Lower leg skin (tissue), 4 donors: ENCODE measurements at regions not wholly inside any gene's neighbourhood (a gene's known extent, or its start where the extent isn't known, plus 50 kb on each side); places are given as distances from the start of the nearest gene placed in this dataset.

Experiments
- DNase-seq, 2 donors: peaks; one replicate each; pipeline ENCODE4 v3.0.0-alpha.2; 2019; ENCODE audit warnings: low spot score in 2 of 2
- H3K4me3 ChIP-seq: fragments of 200-600 bp; sonication (generic); 2 replicates; pipeline ENCODE4 v1.5.1; 2017; ENCODE audit warnings: mild to moderate bottlenecking, low read depth; ENCODE audit not compliant: poor library complexity, severe bottlenecking
- POLR2A ChIP-seq, 2 donors: fragments of 450-650 bp; IDR thresholded peaks; one replicate each; pipeline ENCODE4 v1.6.1; 2016 to 2017; ENCODE audit warnings: antibody characterized with exemption in 2 of 2, mild to moderate bottlenecking in 1 of 2, moderate library complexity in 1 of 2
- WGBS, 2 donors: methylation state at CpG; one replicate each; pipeline ENCODE4 v1.1.5; 2018; 5-methylcytosine and 5-hydroxymethylcytosine counted together
- intact Hi-C: fragments of 100-400 bp; cut with DNase I; formaldehyde crosslinking; loops from one replicate; pipeline ENCODE4 v1.15.0; 2023; ENCODE audit warnings: low total_unique reads
- TF ChIP-seq, protein P1 (sequence below), 3 donors: fragments of 450-650 bp; IDR thresholded peaks; one replicate each; pipeline ENCODE4 v1.5.1; 2016; ENCODE audit warnings: antibody characterized with exemption in 3 of 3, mild to moderate bottlenecking in 3 of 3, moderate library complexity in 2 of 3

DNA sequence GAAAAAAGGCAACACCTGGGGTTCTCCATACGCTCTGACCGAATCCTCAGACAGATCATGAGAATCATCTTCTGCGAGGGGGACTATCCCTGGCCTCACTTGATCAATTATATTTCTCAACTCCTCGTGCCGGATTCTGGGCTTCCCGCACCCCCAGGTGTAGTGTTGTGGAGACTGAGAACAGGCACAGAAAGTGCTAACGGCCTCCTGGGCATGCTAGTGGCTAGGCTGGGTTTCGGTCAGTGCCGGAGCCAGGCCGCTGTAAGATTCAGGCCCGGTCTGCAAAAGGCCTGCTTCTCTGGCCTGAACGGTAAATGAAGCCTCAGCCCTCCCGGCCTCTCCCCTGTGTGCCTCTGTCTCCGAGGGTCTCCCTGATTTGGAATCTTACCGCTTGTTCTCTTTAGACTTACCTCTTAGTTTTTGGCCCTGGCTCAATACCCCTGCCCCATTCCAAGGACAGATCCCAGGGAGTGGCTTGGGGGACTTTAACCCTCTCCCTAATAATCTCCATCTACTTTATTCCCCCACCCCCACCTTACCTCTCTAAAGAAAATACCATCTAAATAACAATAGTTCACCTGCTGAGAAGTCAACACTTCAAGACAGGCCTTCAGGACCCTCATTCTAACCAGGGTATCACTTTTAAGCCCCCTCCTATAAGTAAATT, 79.0 kb upstream of the MEDAG start:
- intact Hi-C loops, result no loop called here
- TF ChIP-seq, protein P1, sequence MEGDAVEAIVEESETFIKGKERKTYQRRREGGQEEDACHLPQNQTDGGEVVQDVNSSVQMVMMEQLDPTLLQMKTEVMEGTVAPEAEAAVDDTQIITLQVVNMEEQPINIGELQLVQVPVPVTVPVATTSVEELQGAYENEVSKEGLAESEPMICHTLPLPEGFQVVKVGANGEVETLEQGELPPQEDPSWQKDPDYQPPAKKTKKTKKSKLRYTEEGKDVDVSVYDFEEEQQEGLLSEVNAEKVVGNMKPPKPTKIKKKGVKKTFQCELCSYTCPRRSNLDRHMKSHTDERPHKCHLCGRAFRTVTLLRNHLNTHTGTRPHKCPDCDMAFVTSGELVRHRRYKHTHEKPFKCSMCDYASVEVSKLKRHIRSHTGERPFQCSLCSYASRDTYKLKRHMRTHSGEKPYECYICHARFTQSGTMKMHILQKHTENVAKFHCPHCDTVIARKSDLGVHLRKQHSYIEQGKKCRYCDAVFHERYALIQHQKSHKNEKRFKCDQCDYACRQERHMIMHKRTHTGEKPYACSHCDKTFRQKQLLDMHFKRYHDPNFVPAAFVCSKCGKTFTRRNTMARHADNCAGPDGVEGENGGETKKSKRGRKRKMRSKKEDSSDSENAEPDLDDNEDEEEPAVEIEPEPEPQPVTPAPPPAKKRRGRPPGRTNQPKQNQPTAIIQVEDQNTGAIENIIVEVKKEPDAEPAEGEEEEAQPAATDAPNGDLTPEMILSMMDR (IDR thresholded peaks at IDR 0.05), result no peak
- TF ChIP-seq POLR2A (IDR thresholded peaks at IDR 0.05), result no peak
- 88 to 98% methylated on average over 15 of the region's 15 CpGs for WGBS, 2 donors
- DNase-seq, result peak in 1 of 2 donors; percentile 74
- H3K4me3 ChIP-seq, result no peak overlapping the region

DNA sequence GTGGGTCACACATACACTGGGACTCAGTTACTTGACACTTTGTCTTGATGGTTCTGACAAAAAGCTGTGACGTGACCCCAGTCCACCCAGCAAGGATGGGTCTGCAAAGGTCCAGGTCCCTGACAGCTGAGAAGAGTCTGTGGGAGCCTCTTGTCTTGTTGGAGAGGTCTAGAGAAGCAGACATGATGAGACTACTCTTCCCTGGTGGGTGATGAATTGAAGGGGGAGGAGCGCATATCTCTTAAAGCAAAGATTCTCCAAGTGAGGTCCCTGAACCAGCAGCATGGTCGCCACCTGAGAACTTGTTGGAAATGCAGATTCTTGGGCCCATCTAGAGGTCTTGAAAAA, 78.5 kb upstream of the MEDAG start:
- peak in 1 of 2 donors; percentile 69 for DNase-seq
- TF ChIP-seq POLR2A (IDR thresholded peaks at IDR 0.05), result no peak
- TF ChIP-seq, protein P1 (IDR thresholded peaks at IDR 0.05), result no peak
- intact Hi-C loops, result no loop called here
- WGBS, 2 donors, result 96 to 97% methylated on average over 3 of the region's 3 CpGs
- H3K4me3 ChIP-seq, result no peak overlapping the region

DNA sequence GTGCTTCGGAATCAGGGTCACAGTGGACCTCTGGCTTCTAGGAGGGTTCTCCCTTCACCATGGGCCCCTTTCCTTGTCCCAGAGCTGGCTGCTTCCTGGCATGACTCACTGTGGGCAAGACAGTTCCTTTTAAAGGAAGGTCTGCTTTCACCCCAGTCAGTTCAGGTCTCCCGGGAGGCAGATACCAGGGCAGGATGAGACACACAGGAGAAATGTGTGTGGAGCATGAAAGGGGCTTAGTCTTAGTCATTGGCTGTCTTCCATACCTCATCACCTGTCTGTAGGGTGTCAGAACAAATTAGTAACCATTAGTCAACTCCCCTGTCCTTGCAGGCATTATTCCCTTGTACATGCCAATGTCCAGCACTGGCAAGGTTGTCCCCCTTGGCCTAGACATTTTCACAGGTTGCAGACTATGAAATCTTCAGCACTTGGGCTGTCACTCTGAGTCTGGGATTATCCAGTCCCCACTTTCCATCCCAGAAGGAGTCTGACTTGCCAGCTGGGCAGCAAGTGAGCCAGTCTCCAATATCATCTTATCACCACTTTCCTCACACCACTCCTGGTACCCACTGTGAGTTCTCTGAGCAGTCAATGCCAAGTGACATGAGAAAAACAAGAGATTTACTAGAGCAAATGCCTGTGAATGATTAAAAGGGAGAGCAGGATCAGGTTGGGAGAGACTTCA, 76.8 kb upstream of the MEDAG start:
- no peak for DNase-seq

DNA sequence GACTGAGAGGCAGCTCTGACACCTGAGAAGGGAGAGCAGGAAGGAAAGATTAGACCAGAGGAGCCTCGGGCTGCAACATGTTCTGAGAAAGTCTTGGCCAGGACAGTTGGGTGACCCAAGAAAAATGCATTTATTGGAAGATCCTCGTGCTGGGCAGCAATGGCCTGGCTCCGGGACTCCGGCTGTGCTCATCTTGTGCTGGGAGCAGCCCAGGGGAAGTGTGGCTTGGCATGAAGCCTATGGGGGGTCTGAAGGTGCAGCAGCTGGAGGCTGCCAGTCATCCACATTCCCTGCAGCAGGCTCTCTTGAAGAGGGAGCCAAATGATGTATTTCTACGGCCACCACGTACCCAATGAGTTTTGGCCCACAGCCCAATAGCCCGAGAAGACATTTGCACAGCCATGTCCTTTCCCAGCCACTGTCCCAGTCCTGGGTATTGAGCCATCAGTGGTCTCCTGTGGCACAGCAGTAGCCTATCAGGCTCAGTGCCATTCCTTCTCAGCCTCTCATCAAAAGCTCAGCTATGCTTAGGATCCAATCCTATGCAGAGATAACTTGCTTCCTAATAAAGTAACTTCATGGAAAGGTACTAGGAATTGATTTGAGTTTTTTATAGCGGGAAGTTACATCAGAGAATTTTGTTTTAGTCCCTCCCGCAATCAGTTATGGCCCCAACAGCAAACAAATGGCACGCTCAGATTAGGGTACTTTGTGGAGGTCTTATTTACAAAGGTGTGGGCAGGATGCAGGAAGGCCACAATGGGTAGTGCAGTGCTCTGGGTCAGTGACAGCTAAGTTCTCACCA, 76.0 kb upstream of the MEDAG start:
- no peak for TF ChIP-seq POLR2A (IDR thresholded peaks at IDR 0.05)
- TF ChIP-seq, protein P1 (IDR thresholded peaks at IDR 0.05), result no peak
- intact Hi-C loops, result no loop called here
- no peak for DNase-seq
- H3K4me3 ChIP-seq, result no peak overlapping the region
- WGBS, 2 donors, result 84 to 88% methylated on average over 9 to 10 of the region's 10 CpGs

More for the DNA sequence above, 76.8 kb upstream of the MEDAG start:
- 79 to 82% methylated on average over 2 of the region's 2 CpGs for WGBS, 2 donors
- no peak overlapping the region for H3K4me3 ChIP-seq
- no peak for TF ChIP-seq POLR2A (IDR thresholded peaks at IDR 0.05)
- TF ChIP-seq, protein P1 (IDR thresholded peaks at IDR 0.05), result no peak
- intact Hi-C loops, result no loop called here

DNA sequence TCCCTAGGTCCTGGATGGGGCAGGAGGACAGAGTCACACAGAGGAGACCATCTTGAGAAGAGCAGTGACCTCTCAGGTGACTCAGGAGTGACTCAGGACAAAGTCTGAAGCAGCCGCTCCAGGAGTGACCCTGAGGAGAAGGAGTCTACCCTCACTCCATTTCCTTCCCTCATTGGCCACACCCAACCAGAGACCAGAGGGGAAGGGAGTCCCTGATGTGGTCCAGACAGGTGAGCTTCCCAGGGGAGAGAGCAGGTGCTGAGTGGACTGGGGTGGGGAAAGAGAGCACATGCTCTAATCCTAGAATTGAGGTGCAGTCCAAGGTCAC, 75.5 kb upstream of the MEDAG start:
- TF ChIP-seq, protein P1 (IDR thresholded peaks at IDR 0.05), result no peak
- no peak for TF ChIP-seq POLR2A (IDR thresholded peaks at IDR 0.05)
- no peak overlapping the region for H3K4me3 ChIP-seq
- DNase-seq, result no peak
- 93 to 100% methylated on average over 1 of the region's 1 CpG for WGBS, 2 donors
- intact Hi-C loops, result no loop called here
